Endodermal cell (in vitro differentiated cells): ENCODE measurements at regions not wholly inside any gene's neighbourhood (a gene's known extent, or its start where the extent isn't known, plus 50 kb on each side); places are given as distances from the start of the nearest gene placed in this dataset.

Experiments used
- DNase-seq: peaks from one replicate; pipeline ENCODE4 v3.0.0-alpha.2; 2017
- H3K27ac ChIP-seq: 2 replicates; pipeline ENCODE4 v1.5.1; 2013; ENCODE audit warnings: mild to moderate bottlenecking, low read depth, low read length, moderate library complexity
- H3K27me3 ChIP-seq: 2 replicates; pipeline ENCODE4 v1.6.1; 2013; ENCODE audit warnings: mild to moderate bottlenecking, low read length, moderate library complexity; ENCODE audit not compliant: insufficient read depth, control insufficient read depth, poor library complexity, severe bottlenecking
- H3K36me3 ChIP-seq: 2 replicates; pipeline ENCODE4 v1.7.0; 2013; ENCODE audit warnings: mild to moderate bottlenecking, low read length, moderate library complexity; ENCODE audit not compliant: control insufficient read depth, insufficient read depth
- H3K4me1 ChIP-seq: one replicate; pipeline ENCODE4 v1.7.0; 2013; ENCODE audit warnings: low read length; ENCODE audit not compliant: control insufficient read depth, insufficient read depth
- H3K4me3 ChIP-seq: 2 replicates; pipeline ENCODE4 v1.5.1; 2013; ENCODE audit warnings: mild to moderate bottlenecking, low read length, moderate library complexity
- H3K9ac ChIP-seq: 2 replicates; pipeline ENCODE4 v1.6.1; 2013; ENCODE audit warnings: mild to moderate bottlenecking, low read length, moderate library complexity; ENCODE audit not compliant: poor library complexity, severe bottlenecking; ENCODE audit errors: extremely low read depth
- H3K9me3 ChIP-seq: 2 replicates; pipeline ENCODE4 v1.6.1; 2013; ENCODE audit warnings: mild to moderate bottlenecking, low read length, moderate library complexity; ENCODE audit not compliant: control insufficient read depth
- H3K27ac Mint-ChIP-seq: 2 replicates; pipeline ENCODE4 v1.8.0; 2020; ENCODE audit warnings: mixed read lengths
- H3K27me3 Mint-ChIP-seq: 2 replicates; pipeline ENCODE4 v1.8.0; 2021; ENCODE audit warnings: mild to moderate bottlenecking, mixed read lengths; ENCODE audit not compliant: insufficient read depth
- H3K36me3 Mint-ChIP-seq: 2 replicates; pipeline ENCODE4 v1.8.0; 2020; ENCODE audit warnings: low read depth, mixed read lengths
- H3K4me1 Mint-ChIP-seq: 2 replicates; pipeline ENCODE4 v1.8.0; 2020; ENCODE audit warnings: mixed read lengths
- H3K4me3 Mint-ChIP-seq: 2 replicates; pipeline ENCODE4 v1.8.0; 2020; ENCODE audit warnings: mild to moderate bottlenecking, moderate library complexity, mixed read lengths
- H3K9me3 Mint-ChIP-seq: 2 replicates; pipeline ENCODE4 v1.8.0; 2020; ENCODE audit warnings: mild to moderate bottlenecking, mixed read lengths
- WGBS, 2 experiments: methylation state at CpG; one replicate each; pipeline versions ENCODE4 v1.1.5 to v1.1.7; 2013; ENCODE audit warnings: missing lambda C conversion rate in 2 of 2, mixed read lengths in 1 of 2; ENCODE audit not compliant: insufficient coverage in 1 of 2, insufficient read length in 1 of 2; 5-methylcytosine and 5-hydroxymethylcytosine counted together
- TF ChIP-seq, protein P1 (sequence below): fragments of 200-600 bp; sonication (generic); conservative IDR thresholded peaks from 2 replicates; pipeline ENCODE4 v1.5.0; 2021; ENCODE audit warnings: antibody characterized with exemption, mild to moderate bottlenecking

DNA sequence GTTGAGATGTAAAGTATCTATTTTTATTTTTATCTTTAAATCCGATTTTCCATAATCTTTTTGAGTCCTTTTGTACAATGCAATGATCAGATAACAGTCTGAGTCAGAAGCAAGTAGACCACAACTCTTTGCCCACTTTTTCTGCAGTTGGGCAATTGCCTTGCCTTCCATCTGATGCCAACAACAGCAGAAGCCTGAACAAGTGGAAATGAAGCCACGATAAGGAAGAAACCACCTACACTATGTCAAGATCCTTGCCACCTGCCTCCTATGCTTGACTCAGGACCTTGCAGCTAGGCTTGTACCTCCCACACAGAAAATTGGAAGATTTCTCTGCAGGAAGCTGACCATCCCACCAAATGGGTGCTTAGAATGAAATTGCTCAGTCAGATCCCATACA lies 78.6 kb downstream of the ANXA1 start:
- Histone ChIP-seq H3K4me1 (no peaks in the 10 kb centered on the region), H3K4me3 (no peak overlapping the region), H3K9ac (no peak overlapping the region), H3K9me3 (no peaks in the 10 kb centered on the region), H3K27me3 (no peaks in the 10 kb centered on the region), H3K27ac (no peak overlapping the region), H3K36me3 (no peaks in the 10 kb centered on the region)
- no peak for DNase-seq
- H3K9me3 Mint-ChIP-seq = peaks cover 5% of the 10 kb centered on the region
- no peaks in the 10 kb centered on the region for H3K27me3 Mint-ChIP-seq
- WGBS, 2 experiments = 74 to 100% methylated on average over 1 to 2 of the region's 2 CpGs
- no peak overlapping the region for H3K4me3 Mint-ChIP-seq
- H3K36me3 Mint-ChIP-seq = no peaks in the 10 kb centered on the region
- no peak overlapping the region for H3K27ac Mint-ChIP-seq
- TF ChIP-seq, protein P1, sequence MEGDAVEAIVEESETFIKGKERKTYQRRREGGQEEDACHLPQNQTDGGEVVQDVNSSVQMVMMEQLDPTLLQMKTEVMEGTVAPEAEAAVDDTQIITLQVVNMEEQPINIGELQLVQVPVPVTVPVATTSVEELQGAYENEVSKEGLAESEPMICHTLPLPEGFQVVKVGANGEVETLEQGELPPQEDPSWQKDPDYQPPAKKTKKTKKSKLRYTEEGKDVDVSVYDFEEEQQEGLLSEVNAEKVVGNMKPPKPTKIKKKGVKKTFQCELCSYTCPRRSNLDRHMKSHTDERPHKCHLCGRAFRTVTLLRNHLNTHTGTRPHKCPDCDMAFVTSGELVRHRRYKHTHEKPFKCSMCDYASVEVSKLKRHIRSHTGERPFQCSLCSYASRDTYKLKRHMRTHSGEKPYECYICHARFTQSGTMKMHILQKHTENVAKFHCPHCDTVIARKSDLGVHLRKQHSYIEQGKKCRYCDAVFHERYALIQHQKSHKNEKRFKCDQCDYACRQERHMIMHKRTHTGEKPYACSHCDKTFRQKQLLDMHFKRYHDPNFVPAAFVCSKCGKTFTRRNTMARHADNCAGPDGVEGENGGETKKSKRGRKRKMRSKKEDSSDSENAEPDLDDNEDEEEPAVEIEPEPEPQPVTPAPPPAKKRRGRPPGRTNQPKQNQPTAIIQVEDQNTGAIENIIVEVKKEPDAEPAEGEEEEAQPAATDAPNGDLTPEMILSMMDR = no peak
- H3K4me1 Mint-ChIP-seq = peaks cover 2% of the 10 kb centered on the region

DNA sequence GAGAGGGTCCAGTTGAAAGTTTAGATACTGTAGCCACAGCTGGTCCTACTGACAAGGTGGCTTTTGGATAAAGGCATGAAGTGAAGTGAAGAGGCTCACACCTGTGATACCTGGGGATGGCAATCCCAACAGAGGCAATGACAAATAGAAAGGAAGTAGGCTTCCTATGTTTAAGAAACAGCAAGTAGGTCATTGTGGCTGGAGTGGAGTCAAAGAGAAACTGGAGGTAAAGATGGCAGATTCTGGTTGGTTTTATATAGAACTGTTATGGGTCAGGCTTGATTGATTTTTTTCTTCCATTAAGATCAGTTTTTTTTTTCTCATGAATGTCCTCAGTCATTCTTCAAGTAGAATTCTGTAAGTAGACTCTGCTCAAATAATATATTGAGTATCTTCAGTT lies 79.5 kb downstream of the ANXA1 start:
- H3K27me3 Mint-ChIP-seq = no peaks in the 10 kb centered on the region
- H3K9ac ChIP-seq = no peak overlapping the region
- no peaks in the 10 kb centered on the region for H3K4me1 ChIP-seq
- no peaks in the 10 kb centered on the region for H3K36me3 Mint-ChIP-seq
- H3K27ac ChIP-seq = no peak overlapping the region
- H3K4me3 Mint-ChIP-seq = no peak overlapping the region
- no peak overlapping the region for H3K27ac Mint-ChIP-seq
- peaks cover 2% of the 10 kb centered on the region for H3K9me3 Mint-ChIP-seq
- TF ChIP-seq, protein P1 = no peak
- H3K27me3 ChIP-seq = no peaks in the 10 kb centered on the region
- H3K9me3 ChIP-seq = no peaks in the 10 kb centered on the region
- H3K4me1 Mint-ChIP-seq = peaks cover 2% of the 10 kb centered on the region
- H3K4me3 ChIP-seq = no peak overlapping the region
- DNase-seq = no peak
- no peaks in the 10 kb centered on the region for H3K36me3 ChIP-seq

GRCh38 chr9:73233359-73234007 lies 81.8 kb downstream of the ANXA1 start:
- Histone ChIP-seq H3K9me3 (no peaks in the 10 kb centered on the region), H3K4me3 (no peak overlapping the region), H3K36me3 (no peaks in the 10 kb centered on the region), H3K9ac (no peak overlapping the region), H3K27ac (no peak overlapping the region), H3K27me3 (no peaks in the 10 kb centered on the region), H3K4me1 (no peaks in the 10 kb centered on the region)
- Mint-ChIP-seq H3K4me3 (no peak overlapping the region), H3K27me3 (no peaks in the 10 kb centered on the region), H3K36me3 (no peaks in the 10 kb centered on the region), H3K9me3 (no peaks in the 10 kb centered on the region), H3K27ac (no peak overlapping the region), H3K4me1 (peaks cover 2% of the 10 kb centered on the region)
- WGBS, 2 experiments = 88 to 94% methylated on average over 3 to 4 of the region's 6 CpGs
- TF ChIP-seq, protein P1 = no peak
- no peak for DNase-seq
